NB4 (cell line): ENCODE measurements at regions not wholly inside any gene's neighbourhood (a gene's known extent, or its start where the extent isn't known, plus 50 kb on each side); places are given as distances from the start of the nearest gene placed in this dataset.

ENCODE experiments used
- CTCF ChIP-seq: IDR thresholded peaks from one replicate; pipeline ENCODE4 v1.5.1; 2012; ENCODE audit warnings: low read depth, low read length
- MAX ChIP-seq: IDR thresholded peaks from 2 replicates; pipeline ENCODE4 v1.6.1; 2011; ENCODE audit warnings: low read depth, low read length
- MYC ChIP-seq: IDR thresholded peaks from 2 replicates; pipeline ENCODE4 v1.6.1; 2011; ENCODE audit warnings: low read depth, low read length
- POLR2A ChIP-seq: IDR thresholded peaks from 2 replicates; pipeline ENCODE4 v1.6.1; 2011; ENCODE audit warnings: mild to moderate bottlenecking; ENCODE audit not compliant: insufficient read length; ENCODE audit errors: extremely low read depth

GRCh38 chr5:52603778-52604554, 183.8 kb upstream of the ITGA1 start:
- TF ChIP-seq CTCF (no peak), POLR2A (no peak), MYC (no peak), MAX (no peak)
